NCI-H1417 (cell line): ENCODE measurements at regions not wholly inside any gene's neighbourhood (a gene's known extent, or its start where the extent isn't known, plus 50 kb on each side); places are given as distances from the start of the nearest gene placed in this dataset.

Experiments used
- DNase-seq, 3 experiments: peaks; one replicate each; lab custom pipeline; 2025; lab: John Stamatoyannopoulos, UW

- DNase-seq, result no peak
Observed at GRCh38 chr1:173400387-173400995, 76.6 kb upstream of the PRDX6 start.

GRCh38 chr1:173403996-173404395 lies 73.1 kb upstream of the PRDX6 start:
- DNase-seq, result no peak

- no peak for DNase-seq
Observed at GRCh38 chr1:173405281-173405680, 71.9 kb upstream of the PRDX6 start.

- no peak for DNase-seq
Observed at GRCh38 chr1:173405834-173406233, 71.3 kb upstream of the PRDX6 start.

GRCh38 chr1:173406783-173407230 lies 70.3 kb upstream of the PRDX6 start:
- no peak for DNase-seq

GRCh38 chr1:173407846-173408245 lies 69.3 kb upstream of the PRDX6 start:
- DNase-seq, result no peak

GRCh38 chr1:173408886-173409285 lies 68.2 kb upstream of the PRDX6 start:
- DNase-seq, result no peak

- DNase-seq, result no peak
Observed at GRCh38 chr1:173409613-173410012, 67.5 kb upstream of the PRDX6 start.

GRCh38 chr1:173410133-173410793 lies 66.9 kb upstream of the PRDX6 start:
- no peak for DNase-seq

- DNase-seq, result no peak
Observed at GRCh38 chr1:173410794-173411236, 66.3 kb upstream of the PRDX6 start.

GRCh38 chr1:173411835-173412742 lies 65.0 kb upstream of the PRDX6 start:
- no peak for DNase-seq

- DNase-seq, result no peak
Observed at GRCh38 chr1:173413271-173413707, 63.8 kb upstream of the PRDX6 start.

GRCh38 chr1:173414136-173414535 lies 63.0 kb upstream of the PRDX6 start:
- no peak for DNase-seq

GRCh38 chr1:173414539-173415226 lies 62.5 kb upstream of the PRDX6 start:
- no peak for DNase-seq

- DNase-seq, result no peak
Observed at GRCh38 chr1:173415490-173415889, 61.6 kb upstream of the PRDX6 start.

GRCh38 chr1:173415905-173416450 lies 61.2 kb upstream of the PRDX6 start:
- no peak for DNase-seq

- no peak for DNase-seq
Observed at GRCh38 chr1:173417563-173417962, 59.6 kb upstream of the PRDX6 start.

- no peak for DNase-seq
Observed at GRCh38 chr1:173418107-173418985, 58.8 kb upstream of the PRDX6 start.

GRCh38 chr1:173420330-173420806 lies 56.8 kb upstream of the PRDX6 start:
- peak; percentile 56 to 93 (median 86) for DNase-seq

- no peak for DNase-seq
Observed at GRCh38 chr1:173421286-173421685, 55.8 kb upstream of the PRDX6 start.

- DNase-seq, result no peak
Observed at GRCh38 chr1:173421789-173422188, 55.3 kb upstream of the PRDX6 start.
